Tibial nerve (tissue), 4 donors: ENCODE measurements at regions not wholly inside any gene's neighbourhood (a gene's known extent, or its start where the extent isn't known, plus 50 kb on each side); places are given as distances from the start of the nearest gene placed in this dataset.
"Not testable (repeated sequence)": the region's sequence is repeated elsewhere in the genome, so short reads cannot be mapped to it uniquely, and the experiment has no call there.

Experiments used
- DNase-seq, 2 donors: peaks; one replicate each; pipeline ENCODE4 v3.0.0-alpha.2; 2019; ENCODE audit warnings: low spot score in 2 of 2
- H3K27ac ChIP-seq, 4 donors: fragments of 200-600 bp; sonication (generic) in 3 of 4; one replicate each; pipeline ENCODE4 v1.5.1; 2017 to 2019; ENCODE audit warnings: mild to moderate bottlenecking in 1 of 4
- H3K27me3 ChIP-seq, 2 donors: fragments of 200-600 bp; sonication (generic) in 1 of 2; one replicate each; pipeline versions ENCODE4 v1.5.1 to v1.6.0; 2017 to 2019
- H3K36me3 ChIP-seq, 3 donors: fragments of 200-600 bp; sonication (generic); one replicate each; pipeline ENCODE4 v1.5.1; 2018 to 2019
- H3K4me1 ChIP-seq, 4 donors: fragments of 200-600 bp; sonication (generic) in 3 of 4; one replicate each; pipeline ENCODE4 v1.5.1; 2017 to 2019
- H3K4me3 ChIP-seq, 4 donors: fragments of 200-600 bp; sonication (generic) in 3 of 4; one replicate each; pipeline ENCODE4 v1.5.1; 2017 to 2019; ENCODE audit warnings: mild to moderate bottlenecking in 1 of 4, moderate library complexity in 1 of 4
- H3K9me3 ChIP-seq, 4 donors: fragments of 200-600 bp; sonication (generic) in 3 of 4; one replicate each; pipeline ENCODE4 v1.5.1; 2017 to 2019
- CTCF ChIP-seq, 5 experiments: fragments of 200-600 bp in 3 of 5; fragments of 450-650 bp in 2 of 5; sonication (generic) in 3 of 5; IDR thresholded peaks; one replicate each; pipeline ENCODE4 v1.5.1; 2016 to 2019; ENCODE audit warnings: antibody characterized with exemption in 5 of 5, mild to moderate bottlenecking in 3 of 5, moderate library complexity in 2 of 5
- EP300 ChIP-seq, 2 donors: sonication (generic); formaldehyde crosslinking; IDR thresholded peaks; one replicate each; pipeline ENCODE4 v1.6.1; 2017; ENCODE audit warnings: antibody characterized with exemption in 2 of 2, mild to moderate bottlenecking in 1 of 2
- POLR2A ChIP-seq, 2 donors: fragments of 450-650 bp; IDR thresholded peaks; one replicate each; pipeline ENCODE4 v1.6.1; 2017; ENCODE audit warnings: antibody characterized with exemption in 2 of 2, mild to moderate bottlenecking in 2 of 2, moderate library complexity in 2 of 2
- WGBS, 2 donors: methylation state at CpG; one replicate each; pipeline ENCODE4 v1.1.5; 2018; 5-methylcytosine and 5-hydroxymethylcytosine counted together

DNA sequence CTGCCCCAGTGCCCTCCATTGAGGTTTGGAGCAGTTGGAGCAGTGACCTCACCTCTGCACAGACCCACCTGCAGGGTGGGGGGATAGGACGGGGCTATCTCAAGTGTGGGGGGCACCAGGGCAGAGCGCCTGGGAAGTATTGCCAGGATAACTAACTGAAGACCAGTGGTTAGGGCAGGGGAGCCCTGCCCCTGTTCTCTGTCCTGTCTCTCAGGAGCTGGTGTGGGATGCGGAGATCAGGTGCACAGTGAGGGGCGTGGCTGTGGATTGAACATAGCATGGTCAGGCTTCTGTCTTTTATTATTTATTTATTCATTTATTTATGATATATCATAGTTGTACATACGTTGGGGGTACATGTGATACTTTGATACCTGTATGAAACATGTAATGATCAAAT lies 256.6 kb downstream of the GADD45G start:
- H3K27me3 ChIP-seq, H3K4me1 ChIP-seq, H3K4me3 ChIP-seq, H3K36me3 ChIP-seq, DNase-seq, H3K27ac ChIP-seq: not testable (repeated sequence)
- H3K9me3 ChIP-seq, result peaks cover 0 to 10% (median 0%) of the 10 kb centered on the region in 4 donors
- WGBS, 2 donors, result 87 to 97% methylated on average over 5 of the region's 5 CpGs

DNA sequence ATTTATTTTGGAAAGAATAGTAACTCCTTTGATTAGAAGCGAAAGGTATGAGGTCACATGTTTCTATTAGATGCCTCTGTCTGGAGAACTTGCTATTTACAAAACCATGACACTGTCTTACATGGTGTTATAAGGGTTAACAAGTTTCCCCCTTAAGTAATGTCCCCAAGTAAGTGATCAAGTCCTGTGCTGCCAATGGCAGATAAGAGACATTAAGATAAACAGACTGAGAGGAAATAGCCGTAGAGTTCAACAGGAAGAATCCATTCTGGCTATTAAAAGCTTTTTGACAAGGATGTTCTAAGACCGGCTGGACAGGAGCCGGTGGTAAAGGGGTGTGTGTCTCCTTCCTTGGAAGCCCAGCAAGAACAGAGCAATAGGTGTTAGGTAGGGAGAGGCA lies 257.5 kb downstream of the GADD45G start:
- H3K36me3 ChIP-seq, result no peaks in the 10 kb centered on the region
- H3K9me3 ChIP-seq, result peaks cover 0 to 10% (median 0%) of the 10 kb centered on the region in 4 donors
- no peak for DNase-seq
- WGBS, 2 donors, result 64 to 66% methylated on average over 4 of the region's 4 CpGs
- no peak for TF ChIP-seq EP300 (IDR thresholded peaks at IDR 0.05)
- TF ChIP-seq POLR2A (IDR thresholded peaks at IDR 0.05), result no peak
- TF ChIP-seq CTCF (IDR thresholded peaks at IDR 0.05), result no peak
- no peaks in the 10 kb centered on the region for H3K4me1 ChIP-seq
- no peaks in the 10 kb centered on the region for H3K27me3 ChIP-seq
- no peak overlapping the region for H3K27ac ChIP-seq
- H3K4me3 ChIP-seq, result no peak overlapping the region

- no peaks in the 10 kb centered on the region for H3K4me1 ChIP-seq
- no peak overlapping the region for H3K27ac ChIP-seq
- H3K9me3 ChIP-seq, result peaks cover 0 to 7% (median 0%) of the 10 kb centered on the region in 4 donors
- no peak for DNase-seq
- WGBS, 2 donors, result 82 to 85% methylated on average over 8 of the region's 8 CpGs
- no peak overlapping the region for H3K4me3 ChIP-seq
- H3K36me3 ChIP-seq, result no peaks in the 10 kb centered on the region
- no peaks in the 10 kb centered on the region for H3K27me3 ChIP-seq
- TF ChIP-seq CTCF (IDR thresholded peaks at IDR 0.05), result no peak
- no peak for TF ChIP-seq EP300 (IDR thresholded peaks at IDR 0.05)
- TF ChIP-seq POLR2A (IDR thresholded peaks at IDR 0.05), result no peak
Observed at GRCh38 chr9:89863141-89863540, 258.3 kb downstream of the GADD45G start.

DNA sequence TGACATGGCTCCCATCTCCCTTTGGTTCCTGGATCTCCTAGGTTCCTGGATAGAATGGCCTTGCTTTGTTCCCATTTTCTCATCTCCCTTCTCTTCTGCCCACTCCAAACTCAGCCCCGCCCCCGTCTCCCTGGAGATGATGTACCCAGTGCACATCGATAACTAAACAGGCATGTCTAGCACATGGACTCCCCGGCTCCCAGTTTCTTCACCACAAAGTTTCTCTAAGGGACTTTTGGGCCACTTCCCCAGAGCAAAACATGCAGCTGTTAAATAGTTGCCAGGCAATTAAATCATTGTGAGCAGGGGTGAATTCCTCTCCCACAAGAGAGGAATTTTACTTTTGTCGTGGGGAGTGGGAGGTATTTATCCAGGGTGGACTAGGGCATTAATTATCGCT lies 259.0 kb downstream of the GADD45G start:
- TF ChIP-seq POLR2A (IDR thresholded peaks at IDR 0.05) (no peak), EP300 (IDR thresholded peaks at IDR 0.05) (no peak), CTCF (IDR thresholded peaks at IDR 0.05) (no peak)
- no peak for DNase-seq

DNA sequence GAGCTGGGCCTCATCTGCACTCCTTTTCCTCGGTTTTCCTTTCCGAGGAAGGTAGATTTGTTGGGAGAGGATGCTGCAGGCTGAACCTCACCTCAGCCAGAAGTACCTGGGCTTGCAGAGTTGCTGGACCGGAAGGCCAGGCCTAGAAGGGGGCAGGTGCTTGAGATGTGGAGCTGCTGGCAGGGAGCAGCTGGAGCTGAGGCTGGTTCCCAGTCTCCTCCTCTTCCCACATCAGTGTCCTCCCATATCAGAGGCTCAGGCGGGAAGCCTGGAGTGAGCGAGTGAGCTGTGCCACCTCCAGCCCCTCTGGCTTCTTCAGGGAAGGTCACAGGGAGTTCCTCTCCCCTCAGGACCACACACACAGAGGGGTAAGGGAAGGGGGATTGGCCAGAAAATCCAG lies 259.4 kb downstream of the GADD45G start:
- no peaks in the 10 kb centered on the region for H3K27me3 ChIP-seq
- 82 to 83% methylated on average over 5 of the region's 5 CpGs for WGBS, 2 donors
- no peak overlapping the region for H3K4me3 ChIP-seq
- TF ChIP-seq CTCF (IDR thresholded peaks at IDR 0.05) (no peak), EP300 (IDR thresholded peaks at IDR 0.05) (no peak), POLR2A (IDR thresholded peaks at IDR 0.05) (no peak)
- H3K9me3 ChIP-seq, result no peaks in the 10 kb centered on the region
- no peak for DNase-seq
- H3K4me1 ChIP-seq, result no peaks in the 10 kb centered on the region
- H3K27ac ChIP-seq, result no peak overlapping the region
- H3K36me3 ChIP-seq, result no peaks in the 10 kb centered on the region

More for the DNA sequence above, 259.0 kb downstream of the GADD45G start:
- WGBS, 2 donors, result 71 to 74% methylated on average over 6 of the region's 6 CpGs
- H3K36me3 ChIP-seq, result no peaks in the 10 kb centered on the region
- H3K27ac ChIP-seq, result no peak overlapping the region
- H3K4me3 ChIP-seq, result no peak overlapping the region
- no peaks in the 10 kb centered on the region for H3K4me1 ChIP-seq
- H3K27me3 ChIP-seq, result no peaks in the 10 kb centered on the region
- peaks cover 0 to under 1% (median 0%) of the 10 kb centered on the region in 4 donors for H3K9me3 ChIP-seq

- no peaks in the 10 kb centered on the region for H3K27me3 ChIP-seq
- H3K9me3 ChIP-seq, result no peaks in the 10 kb centered on the region
- H3K4me1 ChIP-seq, result no peaks in the 10 kb centered on the region
- WGBS, 2 donors, result 82 to 88% methylated on average over 4 of the region's 4 CpGs
- no peak overlapping the region for H3K27ac ChIP-seq
- H3K36me3 ChIP-seq, result no peaks in the 10 kb centered on the region
- DNase-seq, result no peak
- TF ChIP-seq POLR2A (IDR thresholded peaks at IDR 0.05), result no peak
- no peak for TF ChIP-seq EP300 (IDR thresholded peaks at IDR 0.05)
- no peak overlapping the region for H3K4me3 ChIP-seq
Observed at GRCh38 chr9:89864731-89865130, 259.9 kb downstream of the GADD45G start.
